ENCODE measurements at regions not wholly inside any gene's neighbourhood (a gene's known extent, or its start where the extent isn't known, plus 50 kb on each side); places are given as distances from the start of the nearest gene placed in this dataset.
"Not testable (repeated sequence)": the region's sequence is repeated elsewhere in the genome, so short reads cannot be mapped to it uniquely, and the experiment has no call there.

- no peaks in the 10 kb centered on the region for H3K36me3 ChIP-seq
- ATAC-seq (no peak), DNase-seq (no peak)
- no peaks in the 10 kb centered on the region for H3K4me1 ChIP-seq
- WGBS, 4 donors = 76 to 92% (median 84%) methylated on average over 3 of the region's 3 CpGs
- no peak for TF ChIP-seq CTCF (IDR thresholded peaks at IDR 0.05)
- no peak for TF ChIP-seq POLR2A (IDR thresholded peaks at IDR 0.05)
- no peak overlapping the region for H3K4me3 ChIP-seq
- H3K27ac ChIP-seq = no peak overlapping the region
- intact Hi-C loops (cut with DNase I) = no loop called here
- H3K9me3 ChIP-seq = peaks cover 0 to 19% (median 0%) of the 10 kb centered on the region in 12 donors
- H3K27me3 ChIP-seq = no peaks in the 10 kb centered on the region
These were observed 131.6 kb downstream of the RFX6 start for GRCh38 chr6:117008618-117009017.

DNA sequence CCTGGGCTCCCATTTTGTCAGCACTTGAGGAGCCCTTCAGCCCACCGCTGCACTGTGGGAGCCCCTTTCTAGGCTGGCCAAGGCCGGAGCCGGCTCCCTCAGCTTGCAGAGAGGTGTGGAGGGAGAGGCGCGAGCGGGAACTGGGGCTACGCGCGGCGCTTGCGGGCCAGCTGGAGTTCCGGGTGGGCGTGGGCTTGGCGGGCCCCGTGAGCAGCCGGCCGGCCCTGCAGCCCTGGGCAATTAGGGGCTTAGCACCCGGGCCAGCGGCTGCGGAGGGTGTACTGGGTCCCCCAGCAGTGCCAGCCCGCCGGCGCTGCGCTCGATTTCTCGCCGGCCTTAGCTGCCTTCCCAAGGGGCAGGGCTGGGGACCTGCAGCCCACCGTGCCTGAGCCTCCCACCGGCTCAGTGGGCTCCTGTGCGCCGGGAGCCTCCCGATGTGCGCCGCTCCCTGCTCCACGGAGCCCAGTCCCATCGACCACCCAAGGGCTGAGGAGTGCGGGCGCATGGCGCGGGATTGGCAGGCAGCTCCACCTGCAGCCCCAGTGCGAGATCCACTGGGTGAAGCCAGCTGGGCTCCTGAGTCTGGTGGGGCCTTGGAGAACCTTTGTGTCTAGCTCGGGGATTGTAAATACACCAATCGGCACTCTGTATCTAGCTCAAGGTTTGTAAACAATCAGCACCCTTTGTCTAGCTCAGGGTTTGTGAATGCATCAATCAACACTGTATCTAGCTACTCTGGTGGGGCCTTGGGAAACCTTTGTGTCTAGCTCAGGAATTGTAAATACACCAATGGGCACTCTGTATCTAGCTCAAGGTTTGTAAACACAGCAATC lies 137.8 kb downstream of the RFX6 start:
- H3K4me1 ChIP-seq; H3K27me3 ChIP-seq; H3K36me3 ChIP-seq; intact Hi-C loops (cut with DNase I); DNase-seq; H3K27ac ChIP-seq; H3K4me3 ChIP-seq; ATAC-seq: not testable (repeated sequence)
- peaks cover 0 to 43% (median 8%) of the 10 kb centered on the region in 12 donors for H3K9me3 ChIP-seq
- WGBS, 4 donors = 88 to 95% (median 91%) methylated on average over 21 to 43 of the region's 43 CpGs

DNA sequence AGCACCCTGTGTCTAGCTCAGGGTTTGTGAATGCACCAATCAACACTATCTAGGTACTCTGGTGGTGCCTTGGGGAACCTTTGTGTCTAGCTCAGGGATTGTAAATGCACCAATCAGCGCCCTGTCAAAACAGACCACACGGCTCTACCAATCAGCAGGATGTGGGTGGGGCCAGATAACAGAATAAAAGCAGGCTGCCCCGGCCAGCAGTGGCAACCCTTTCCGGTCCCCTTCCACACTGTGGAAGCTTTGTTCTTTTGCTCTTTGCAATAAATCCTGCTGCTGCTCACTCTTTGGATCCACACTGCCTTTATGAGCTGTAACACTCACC lies 138.4 kb downstream of the RFX6 start:
- 66 to 85% (median 77%) methylated on average over 4 of the region's 4 CpGs for WGBS, 4 donors
- intact Hi-C loops (cut with DNase I); H3K4me3 ChIP-seq; H3K36me3 ChIP-seq; H3K4me1 ChIP-seq; DNase-seq; ATAC-seq; H3K27ac ChIP-seq; H3K27me3 ChIP-seq: not testable (repeated sequence)
- H3K9me3 ChIP-seq = peaks cover 0 to 43% (median 8%) of the 10 kb centered on the region in 12 donors

DNA sequence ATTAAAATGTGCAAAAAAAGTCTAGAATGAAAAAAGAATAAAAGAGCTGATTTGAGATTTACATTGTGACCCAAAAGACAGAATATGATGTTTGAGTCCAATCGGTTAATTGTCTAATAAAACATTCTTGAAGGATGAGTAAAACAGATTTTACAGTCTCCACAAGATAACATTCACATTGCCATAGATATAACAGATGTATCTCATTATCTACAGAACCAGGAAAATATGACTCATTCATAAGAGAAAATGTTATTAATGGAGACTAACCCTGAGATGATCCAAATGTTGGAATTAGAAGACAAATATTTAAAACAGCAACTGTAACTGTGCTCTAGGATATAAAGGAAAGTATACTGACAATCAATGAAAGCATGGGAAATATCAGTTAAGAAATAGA lies 141.7 kb downstream of the RFX6 start:
- H3K4me1 ChIP-seq = no peaks in the 10 kb centered on the region
- intact Hi-C loops (cut with DNase I) = no loop called here

GRCh38 chr6:117022774-117023173 lies 145.7 kb downstream of the RFX6 start:
- DNase-seq (no peak), ATAC-seq (no peak)
- H3K4me3 ChIP-seq = no peak overlapping the region
- H3K27ac ChIP-seq = no peak overlapping the region
- TF ChIP-seq POLR2A (IDR thresholded peaks at IDR 0.05) = no peak
- no peak for TF ChIP-seq CTCF (IDR thresholded peaks at IDR 0.05)
- intact Hi-C loops (cut with DNase I) = no loop called here
- no peaks in the 10 kb centered on the region for H3K27me3 ChIP-seq
- H3K4me1 ChIP-seq = no peaks in the 10 kb centered on the region
- H3K36me3 ChIP-seq = no peaks in the 10 kb centered on the region
- H3K9me3 ChIP-seq = peaks cover 0 to 19% (median 0%) of the 10 kb centered on the region in 12 donors

More for the DNA sequence above, 141.7 kb downstream of the RFX6 start:
- Histone ChIP-seq H3K36me3 (no peaks in the 10 kb centered on the region), H3K27ac (no peak overlapping the region), H3K9me3 (peaks cover 0 to 24% (median 2%) of the 10 kb centered on the region in 12 donors), H3K4me3 (no peak overlapping the region), H3K27me3 (no peaks in the 10 kb centered on the region)
- TF ChIP-seq POLR2A (IDR thresholded peaks at IDR 0.05) (no peak), CTCF (IDR thresholded peaks at IDR 0.05) (no peak)
- ATAC-seq = no peak
- no peak for DNase-seq
- WGBS, 4 donors = 61 to 74% (median 67%) methylated on average over 1 of the region's 1 CpG

All from heart left ventricle (tissue), 16 donors.